Endothelial cell of umbilical vein (primary cell): ENCODE measurements at regions not wholly inside any gene's neighbourhood (a gene's known extent, or its start where the extent isn't known, plus 50 kb on each side); places are given as distances from the start of the nearest gene placed in this dataset.
"Not testable (repeated sequence)": the region's sequence is repeated elsewhere in the genome, so short reads cannot be mapped to it uniquely, and the experiment has no call there.

Experiments used
- BruUV-seq: library from RNA; stranded (reverse); fragments of 400-500 nt; replicated peaks from 2 replicates; lab custom pipeline; 2021; lab: Mats Ljungman, UMichigan
- CTCF ChIA-PET: fragments of 300-600, 350-600 bp; sonication (Branson Sonifier 250); formaldehyde crosslinking; loops from one replicate; lab custom pipeline; 2021; ENCODE audit warnings: antibody characterized with exemption, inconsistent platforms; lab: Charles Lee
- POLR2A ChIA-PET: fragments of 300-600, 350-600 bp; sonication (Branson Sonifier 250); formaldehyde crosslinking; loops from one replicate; lab custom pipeline; 2021; ENCODE audit warnings: antibody characterized with exemption, inconsistent platforms; lab: Charles Lee
- DNase-seq: peaks from one replicate; pipeline ENCODE4 v3.0.0-alpha.2; 2011; ENCODE audit warnings: low read depth, low spot score
- FAIRE-seq: peaks from 2 replicates; lab custom pipeline; 2011; peaks lifted over from hg19 to GRCh38; lab: Jason Lieb, UNC
- H2AFZ ChIP-seq: 2 replicates; pipeline ENCODE4 v1.6.0; 2012; ENCODE audit warnings: low read depth, low read length, control low read depth, inconsistent platforms
- H3K27ac ChIP-seq: 2 replicates; pipeline ENCODE4 v1.5.1; 2011; ENCODE audit warnings: low read depth, mild to moderate bottlenecking, control low read depth, low read length, moderate library complexity; ENCODE audit not compliant: insufficient read depth
- H3K27me3 ChIP-seq, 2 experiments: 2 replicates each; pipeline versions ENCODE4 v1.6.0 to v1.6.1; 2011; ENCODE audit warnings: low read length in 2 of 2, mixed read lengths in 1 of 2; ENCODE audit not compliant: control insufficient read depth in 2 of 2, insufficient read depth in 2 of 2
- H3K36me3 ChIP-seq, 2 experiments: 2 replicates in 1 of 2; 3 replicates in 1 of 2; pipeline ENCODE4 v1.5.1; 2011; ENCODE audit warnings: low read length in 2 of 2, mild to moderate bottlenecking in 1 of 2, moderate library complexity in 1 of 2; ENCODE audit not compliant: control insufficient read depth in 2 of 2, insufficient read depth in 2 of 2; ENCODE audit errors: extremely low read depth in 1 of 2
- H3K4me1 ChIP-seq: 3 replicates; pipeline ENCODE4 v1.5.1; 2011; ENCODE audit warnings: mild to moderate bottlenecking, low read length; ENCODE audit not compliant: control insufficient read depth, insufficient read depth; ENCODE audit errors: extremely low read depth
- H3K4me2 ChIP-seq: 2 replicates; pipeline ENCODE4 v1.6.1; 2011; ENCODE audit warnings: low read length, control low read depth, mixed read lengths; ENCODE audit not compliant: insufficient read depth
- H3K4me3 ChIP-seq, 3 experiments: fragments of 200-600 bp in 1 of 3; sonication (generic), shearing (Covaris generic) in 1 of 3; replicated peaks in 1 of 3; 2 replicates each; pipeline ENCODE4 v1.5.1; 2011 to 2016; ENCODE audit warnings: control low read depth in 3 of 3, low read length in 3 of 3, mild to moderate bottlenecking in 2 of 3, inconsistent platforms in 1 of 3, low read depth in 1 of 3, moderate library complexity in 1 of 3; ENCODE audit not compliant: insufficient read depth in 1 of 3
- H3K79me2 ChIP-seq: 2 replicates; pipeline ENCODE4 v1.6.0; 2012; ENCODE audit warnings: low read length, inconsistent platforms; ENCODE audit not compliant: control insufficient read depth, insufficient read depth
- H3K9ac ChIP-seq: replicated peaks from 2 replicates; pipeline ENCODE3; 2011; ENCODE audit warnings: low read length, control low read depth; ENCODE audit not compliant: insufficient read depth; ENCODE audit errors: extremely low read depth
- H3K9me1 ChIP-seq: replicated peaks from 3 replicates; pipeline ENCODE4 v1.6.0; 2011; ENCODE audit warnings: mild to moderate bottlenecking, low read length; ENCODE audit not compliant: control insufficient read depth, insufficient read depth; ENCODE audit errors: extremely low read depth
- H3K9me3 ChIP-seq: replicated peaks from 2 replicates; pipeline ENCODE4 v1.5.1; 2012; ENCODE audit warnings: low read length, inconsistent platforms; ENCODE audit not compliant: control insufficient read depth, insufficient read depth
- H4K20me1 ChIP-seq: replicated peaks from 2 replicates; pipeline ENCODE3; 2011; ENCODE audit warnings: mild to moderate bottlenecking, low read length; ENCODE audit not compliant: control insufficient read depth, insufficient read depth; ENCODE audit errors: extremely low read depth
- EZH2 ChIP-seq: IDR thresholded peaks from 2 replicates; pipeline ENCODE4 v1.6.1; 2012; ENCODE audit warnings: borderline replicate concordance, low read depth, mild to moderate bottlenecking, moderate library complexity, low read length, inconsistent platforms; ENCODE audit not compliant: severe bottlenecking
- FOS ChIP-seq: IDR thresholded peaks from 2 replicates; pipeline ENCODE4 v1.6.1; 2011; ENCODE audit warnings: mild to moderate bottlenecking, low read length, moderate library complexity, borderline replicate concordance; ENCODE audit not compliant: insufficient read depth
- GATA2 ChIP-seq: IDR thresholded peaks from 2 replicates; pipeline ENCODE4 v1.7.0; 2011; ENCODE audit warnings: low read depth, mild to moderate bottlenecking, moderate library complexity, mixed read lengths, low read length; ENCODE audit not compliant: insufficient read length, insufficient read depth
- JUN ChIP-seq: IDR thresholded peaks from 2 replicates; pipeline ENCODE4 v1.6.1; 2011; ENCODE audit warnings: borderline replicate concordance, low read depth; ENCODE audit not compliant: insufficient read length, insufficient read depth
- MAX ChIP-seq: IDR thresholded peaks from 2 replicates; pipeline ENCODE4 v1.6.1; 2011; ENCODE audit not compliant: insufficient read depth, insufficient read length
- MYC ChIP-seq: IDR thresholded peaks from one replicate; pipeline ENCODE4 v1.6.1; 2011; ENCODE audit warnings: mild to moderate bottlenecking, low read depth, low read length
- POLR2A ChIP-seq: IDR thresholded peaks from 2 replicates; pipeline ENCODE4 v1.6.1; 2012; ENCODE audit warnings: low read depth, mild to moderate bottlenecking, control low read depth, low read length
- POLR2AphosphoS5 ChIP-seq: IDR thresholded peaks from 2 replicates; pipeline ENCODE4 v1.6.1; 2012; ENCODE audit warnings: low read depth, mild to moderate bottlenecking, control low read depth, low read length, moderate library complexity; ENCODE audit not compliant: insufficient read depth
- dilution Hi-C: fragments of 300-500 bp; cut with MboI; formaldehyde crosslinking; loops from one replicate; pipeline ENCODE4 v1.15.0; 2019; ENCODE audit warnings: low sequenced_read_pairs; ENCODE audit not compliant: extremely low pct_ligation_motif_present
- intact Hi-C: fragments of 100-400 bp; cut with micrococcal nuclease; formaldehyde crosslinking; loops from one replicate; pipeline ENCODE4 v1.10.0; 2022
- TF ChIP-seq, protein P1 (sequence below), 2 donors: IDR thresholded peaks; 1 replicate in 1 of 2; 2 replicates in 1 of 2; pipeline ENCODE4 v1.5.1; 2011; ENCODE audit warnings: low read length in 2 of 2, mild to moderate bottlenecking in 2 of 2, moderate library complexity in 2 of 2, control low read depth in 1 of 2, inconsistent platforms in 1 of 2, low read depth in 1 of 2; ENCODE audit not compliant: insufficient read depth in 1 of 2; ENCODE audit errors: extremely low read depth in 1 of 2

DNA sequence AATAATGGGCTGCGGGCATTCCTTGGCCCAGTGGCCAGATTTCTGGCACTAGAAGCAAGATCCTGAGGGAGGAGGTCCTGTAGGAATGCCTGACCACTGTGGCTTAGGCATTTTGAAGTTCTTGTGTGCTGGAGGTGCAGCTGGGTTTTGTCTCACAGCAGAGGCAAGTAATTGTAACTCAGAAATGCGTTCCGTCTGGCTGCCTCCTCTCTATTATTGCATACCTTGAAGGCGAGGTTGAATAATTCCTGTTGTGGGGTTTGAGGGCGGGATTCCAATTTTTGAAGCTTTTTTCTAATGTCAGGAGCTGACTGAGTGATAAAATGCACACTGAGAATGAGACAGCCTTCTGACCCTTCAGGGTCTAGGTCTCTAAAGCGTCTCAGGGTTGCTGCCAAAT, 170.6 kb downstream of the PPP4R3C start:
- H4K20me1 ChIP-seq, FAIRE-seq, H3K27me3 ChIP-seq, H3K27ac ChIP-seq, DNase-seq, H3K4me1 ChIP-seq, H3K79me2 ChIP-seq, H3K9ac ChIP-seq, CTCF ChIA-PET, H3K9me3 ChIP-seq, BruUV-seq, H3K4me3 ChIP-seq, intact Hi-C loops, H3K9me1 ChIP-seq, POLR2A ChIA-PET, H3K36me3 ChIP-seq, H2AFZ ChIP-seq, dilution Hi-C loops, H3K4me2 ChIP-seq: not testable (repeated sequence)

GRCh38 chrX:27276751-27277150, 186.4 kb downstream of the PPP4R3C start:
- peak; percentile 29 for DNase-seq

More at GRCh38 chrX:27276751-27277150, 186.4 kb downstream of the PPP4R3C start:
- POLR2A ChIA-PET = no interaction called here
- H2AFZ ChIP-seq = no peak overlapping the region
- no peaks in the 10 kb centered on the region for H3K36me3 ChIP-seq
- H4K20me1 ChIP-seq = no peaks in the 10 kb centered on the region
- BruUV-seq = no TSS peak
- H3K9ac ChIP-seq = no peak overlapping the region
- dilution Hi-C loops = no loop called here
- no peaks in the 10 kb centered on the region for H3K79me2 ChIP-seq
- H3K9me1 ChIP-seq = no peaks in the 10 kb centered on the region
- FAIRE-seq = no peak
- H3K9me3 ChIP-seq = no peaks in the 10 kb centered on the region
- intact Hi-C loops = no loop called here
- H3K4me2 ChIP-seq = no peak overlapping the region
- H3K4me1 ChIP-seq = no peaks in the 10 kb centered on the region
- no peak for TF ChIP-seq MAX
- TF ChIP-seq, protein P1, sequence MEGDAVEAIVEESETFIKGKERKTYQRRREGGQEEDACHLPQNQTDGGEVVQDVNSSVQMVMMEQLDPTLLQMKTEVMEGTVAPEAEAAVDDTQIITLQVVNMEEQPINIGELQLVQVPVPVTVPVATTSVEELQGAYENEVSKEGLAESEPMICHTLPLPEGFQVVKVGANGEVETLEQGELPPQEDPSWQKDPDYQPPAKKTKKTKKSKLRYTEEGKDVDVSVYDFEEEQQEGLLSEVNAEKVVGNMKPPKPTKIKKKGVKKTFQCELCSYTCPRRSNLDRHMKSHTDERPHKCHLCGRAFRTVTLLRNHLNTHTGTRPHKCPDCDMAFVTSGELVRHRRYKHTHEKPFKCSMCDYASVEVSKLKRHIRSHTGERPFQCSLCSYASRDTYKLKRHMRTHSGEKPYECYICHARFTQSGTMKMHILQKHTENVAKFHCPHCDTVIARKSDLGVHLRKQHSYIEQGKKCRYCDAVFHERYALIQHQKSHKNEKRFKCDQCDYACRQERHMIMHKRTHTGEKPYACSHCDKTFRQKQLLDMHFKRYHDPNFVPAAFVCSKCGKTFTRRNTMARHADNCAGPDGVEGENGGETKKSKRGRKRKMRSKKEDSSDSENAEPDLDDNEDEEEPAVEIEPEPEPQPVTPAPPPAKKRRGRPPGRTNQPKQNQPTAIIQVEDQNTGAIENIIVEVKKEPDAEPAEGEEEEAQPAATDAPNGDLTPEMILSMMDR (IDR thresholded peaks at IDR 0.05; ENCODE audit: extremely low read depth in 1 of 2, insufficient read depth in 1 of 2, low read depth in 1 of 2, low read length in 2 of 2) = no peak
- no peak for TF ChIP-seq POLR2AphosphoS5
- no peak for TF ChIP-seq FOS
- TF ChIP-seq JUN = no peak
- no peak for TF ChIP-seq MYC
- TF ChIP-seq EZH2 = no peak
- no peak for TF ChIP-seq GATA2
- TF ChIP-seq POLR2A = no peak
- no peak overlapping the region for H3K27ac ChIP-seq
- H3K27me3 ChIP-seq = no peaks in the 10 kb centered on the region
- CTCF ChIA-PET = no interaction called here
- no peak overlapping the region for H3K4me3 ChIP-seq
